Cardiac muscle cell (in vitro differentiated cells and primary cell): ENCODE measurements at regions not wholly inside any gene's neighbourhood (a gene's known extent, or its start where the extent isn't known, plus 50 kb on each side); places are given as distances from the start of the nearest gene placed in this dataset.

ENCODE experiments used
- DNase-seq, 2 donors: peaks; one replicate each; pipeline versions ENCODE4 v3.0.0 to v3.0.0-alpha.2; 2010 to 2017; ENCODE audit warnings: low read depth in 1 of 2, low spot score in 1 of 2
- H3K27ac ChIP-seq: fragments of 200-600 bp; sonication (generic); 2 replicates; pipeline ENCODE4 v1.5.1; 2016
- H3K27me3 ChIP-seq: fragments of 200-600 bp; sonication (generic); 2 replicates; pipeline ENCODE4 v1.6.0; 2016; ENCODE audit warnings: control low read depth
- H3K36me3 ChIP-seq: fragments of 200-600 bp; sonication (generic); 2 replicates; pipeline ENCODE4 v1.5.1; 2016; ENCODE audit warnings: control low read depth
- H3K4me1 ChIP-seq: fragments of 200-600 bp; sonication (generic); 2 replicates; pipeline ENCODE4 v1.8.1; 2017; ENCODE audit warnings: low read depth, mild to moderate bottlenecking, mixed run types
- H3K4me3 ChIP-seq: fragments of 200-600 bp; sonication (generic); 2 replicates; pipeline ENCODE4 v1.5.1; 2016; ENCODE audit warnings: mild to moderate bottlenecking
- H3K9me3 ChIP-seq: fragments of 200-600 bp; sonication (generic); 2 replicates; pipeline ENCODE4 v1.5.1; 2017; ENCODE audit warnings: low read depth, mild to moderate bottlenecking, control low read depth
- TF ChIP-seq, protein P1 (sequence below): IDR thresholded peaks from 2 replicates; pipeline ENCODE4 v1.5.1; 2012; ENCODE audit warnings: low read depth, mild to moderate bottlenecking, low read length

- Histone ChIP-seq H3K4me1 (no peaks in the 10 kb centered on the region), H3K9me3 (no peaks in the 10 kb centered on the region), H3K27me3 (no peaks in the 10 kb centered on the region), H3K27ac (no peak overlapping the region), H3K36me3 (no peaks in the 10 kb centered on the region), H3K4me3 (no peak overlapping the region)
- DNase-seq, result no peak
- TF ChIP-seq, protein P1, sequence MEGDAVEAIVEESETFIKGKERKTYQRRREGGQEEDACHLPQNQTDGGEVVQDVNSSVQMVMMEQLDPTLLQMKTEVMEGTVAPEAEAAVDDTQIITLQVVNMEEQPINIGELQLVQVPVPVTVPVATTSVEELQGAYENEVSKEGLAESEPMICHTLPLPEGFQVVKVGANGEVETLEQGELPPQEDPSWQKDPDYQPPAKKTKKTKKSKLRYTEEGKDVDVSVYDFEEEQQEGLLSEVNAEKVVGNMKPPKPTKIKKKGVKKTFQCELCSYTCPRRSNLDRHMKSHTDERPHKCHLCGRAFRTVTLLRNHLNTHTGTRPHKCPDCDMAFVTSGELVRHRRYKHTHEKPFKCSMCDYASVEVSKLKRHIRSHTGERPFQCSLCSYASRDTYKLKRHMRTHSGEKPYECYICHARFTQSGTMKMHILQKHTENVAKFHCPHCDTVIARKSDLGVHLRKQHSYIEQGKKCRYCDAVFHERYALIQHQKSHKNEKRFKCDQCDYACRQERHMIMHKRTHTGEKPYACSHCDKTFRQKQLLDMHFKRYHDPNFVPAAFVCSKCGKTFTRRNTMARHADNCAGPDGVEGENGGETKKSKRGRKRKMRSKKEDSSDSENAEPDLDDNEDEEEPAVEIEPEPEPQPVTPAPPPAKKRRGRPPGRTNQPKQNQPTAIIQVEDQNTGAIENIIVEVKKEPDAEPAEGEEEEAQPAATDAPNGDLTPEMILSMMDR, result no peak
These were observed 52.0 kb upstream of the PDC start for GRCh38 chr1:186512698-186513457.

DNA sequence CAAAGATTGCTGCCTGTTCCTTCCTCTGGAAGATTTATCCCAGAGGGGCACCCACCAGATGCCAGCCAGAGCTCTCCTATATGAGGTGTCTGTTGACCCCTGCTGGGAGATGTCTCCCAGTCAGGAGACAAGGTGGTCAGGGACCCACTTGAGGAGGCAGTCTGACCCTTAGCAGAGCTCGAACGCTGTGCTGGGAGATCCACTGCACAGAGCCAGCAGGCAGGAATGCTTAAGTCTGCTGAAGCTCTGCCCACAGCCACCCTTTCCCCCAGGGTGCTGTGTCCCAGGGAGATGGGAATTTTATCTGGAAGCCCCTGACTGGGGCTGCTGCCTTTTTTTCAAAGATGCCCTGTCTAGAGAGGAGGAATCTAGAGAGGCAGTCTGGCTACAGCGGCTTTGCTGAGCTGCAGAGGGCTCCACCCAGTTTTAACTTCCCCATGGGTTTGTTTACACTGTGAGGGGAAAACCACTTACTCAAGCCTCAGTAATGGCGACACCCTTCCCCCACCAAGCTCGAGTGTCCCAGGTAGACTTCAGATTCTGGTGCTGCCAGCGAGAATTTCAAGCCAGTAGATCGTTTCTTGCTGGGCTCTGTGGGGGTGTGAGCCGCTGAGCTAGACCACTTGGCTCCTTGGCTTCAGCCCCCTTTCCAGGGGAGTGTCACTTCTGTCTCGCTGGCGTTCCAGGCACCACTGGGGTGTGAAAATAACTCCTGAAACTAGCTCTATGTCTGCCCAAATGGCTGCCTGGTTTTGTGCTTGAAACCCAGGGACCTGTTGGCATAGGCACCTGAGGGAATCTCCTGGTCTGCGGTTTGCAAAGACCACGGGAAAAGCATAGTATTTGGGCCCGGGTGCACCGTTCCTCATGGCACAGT, 51.1 kb upstream of the PDC start:
- no peaks in the 10 kb centered on the region for H3K4me1 ChIP-seq
- H3K36me3 ChIP-seq, result no peaks in the 10 kb centered on the region
- no peak overlapping the region for H3K4me3 ChIP-seq
- TF ChIP-seq, protein P1, result no peak
- DNase-seq, result no peak
- no peak overlapping the region for H3K27ac ChIP-seq
- H3K9me3 ChIP-seq, result no peaks in the 10 kb centered on the region
- no peaks in the 10 kb centered on the region for H3K27me3 ChIP-seq
